GM23338 (cell line): ENCODE measurements at regions not wholly inside any gene's neighbourhood (a gene's known extent, or its start where the extent isn't known, plus 50 kb on each side); places are given as distances from the start of the nearest gene placed in this dataset.

Experiments used
- ATAC-seq: fragments of 200-7000 bp; cut with Tn5 transposase; 3 replicates; pipeline ENCODE4 v1.9.1; 2020
- DNase-seq: peaks from one replicate; pipeline ENCODE4 v3.0.0-alpha.2; 2015; ENCODE audit warnings: low spot score
- H2AFZ ChIP-seq: fragments of 200-600 bp; sonication (generic); 2 replicates; pipeline ENCODE4 v1.8.0; 2016; ENCODE audit warnings: antibody characterized with exemption, mild to moderate bottlenecking, moderate library complexity
- H3F3A ChIP-seq: fragments of 200-600 bp; sonication (generic); replicated peaks from 2 replicates; pipeline ENCODE4 v1.8.0; 2017; ENCODE audit warnings: antibody characterized with exemption, mixed run types, low read depth
- H3K27ac ChIP-seq: fragments of 200-600 bp; sonication (generic); 2 replicates; pipeline ENCODE4 v1.6.1; 2016; ENCODE audit warnings: low read depth
- H3K27me3 ChIP-seq: fragments of 200-600 bp; sonication (generic); 2 replicates; pipeline ENCODE4 v1.8.0; 2016; ENCODE audit warnings: mild to moderate bottlenecking, mixed run types, moderate library complexity; ENCODE audit not compliant: insufficient read depth
- H3K36me3 ChIP-seq: fragments of 200-600 bp; sonication (generic); 2 replicates; pipeline ENCODE4 v1.8.0; 2016; ENCODE audit warnings: mild to moderate bottlenecking; ENCODE audit not compliant: insufficient read depth
- H3K4me1 ChIP-seq: fragments of 200-600 bp; sonication (generic); 2 replicates; pipeline ENCODE4 v1.8.0; 2016; ENCODE audit warnings: mild to moderate bottlenecking, moderate library complexity; ENCODE audit not compliant: insufficient read depth
- H3K4me2 ChIP-seq: fragments of 200-600 bp; sonication (generic); 2 replicates; pipeline ENCODE4 v1.7.1; 2017; ENCODE audit warnings: mixed run types
- H3K4me3 ChIP-seq: fragments of 200-600 bp; sonication (generic); 2 replicates; pipeline ENCODE4 v1.6.1; 2016; ENCODE audit warnings: mixed run types
- H3K79me2 ChIP-seq: fragments of 200-600 bp; sonication (generic); replicated peaks from 2 replicates; pipeline ENCODE4 v1.8.0; 2017; ENCODE audit warnings: mild to moderate bottlenecking; ENCODE audit not compliant: insufficient read depth
- H3K9me2 ChIP-seq: fragments of 200-600 bp; sonication (generic); 2 replicates; pipeline ENCODE4 v1.8.0; 2017; ENCODE audit not compliant: insufficient read depth
- H4K20me1 ChIP-seq: fragments of 200-600 bp; sonication (generic); replicated peaks from 2 replicates; pipeline ENCODE4 v1.8.0; 2017; ENCODE audit warnings: mild to moderate bottlenecking; ENCODE audit not compliant: insufficient read depth
- H3K27ac Mint-ChIP-seq: 2 replicates; pipeline ENCODE4 v1.8.0; 2020; ENCODE audit warnings: inconsistent platforms, mild to moderate bottlenecking, moderate library complexity, mixed read lengths
- H3K27me3 Mint-ChIP-seq: 3 replicates; pipeline ENCODE4 v1.8.0; 2022; ENCODE audit warnings: low read depth, mild to moderate bottlenecking, moderate library complexity, mixed read lengths, inconsistent platforms; ENCODE audit not compliant: insufficient read depth, poor library complexity
- H3K36me3 Mint-ChIP-seq: 3 replicates; pipeline ENCODE4 v1.8.0; 2021; ENCODE audit warnings: low read depth, mild to moderate bottlenecking, inconsistent platforms, moderate library complexity, mixed read lengths
- H3K4me1 Mint-ChIP-seq: 3 replicates; pipeline ENCODE4 v1.8.0; 2020; ENCODE audit warnings: mild to moderate bottlenecking, inconsistent platforms, mixed read lengths
- H3K4me3 Mint-ChIP-seq: 3 replicates; pipeline ENCODE4 v1.8.0; 2021; ENCODE audit warnings: moderate library complexity, mild to moderate bottlenecking, inconsistent platforms, mixed read lengths
- H3K9me3 Mint-ChIP-seq: 3 replicates; pipeline ENCODE4 v1.8.0; 2020; ENCODE audit warnings: moderate library complexity, mild to moderate bottlenecking, inconsistent platforms, mixed read lengths
- EZH2 ChIP-seq: fragments of 200-600 bp; sonication (generic); IDR thresholded peaks from one replicate; pipeline ENCODE4 v1.8.0; 2017; ENCODE audit warnings: antibody characterized with exemption, mild to moderate bottlenecking, low read depth; ENCODE audit not compliant: unreplicated experiment
- NANOG ChIP-seq: IDR thresholded peaks from 2 replicates; pipeline ENCODE4 v1.6.1; 2016; ENCODE audit warnings: antibody characterized with exemption, borderline replicate concordance
- STAT1 ChIP-seq: IDR thresholded peaks from one replicate; pipeline ENCODE4 v1.6.1; 2016; ENCODE audit warnings: antibody characterized with exemption; ENCODE audit not compliant: unreplicated experiment
- ZNF331 ChIP-seq: fragments of 250-450 bp; sonication (Bioruptor Pico); IDR thresholded peaks from 2 replicates; pipeline ENCODE4 v1.5.0; 2020; ENCODE audit warnings: low read depth, mild to moderate bottlenecking, moderate library complexity
- TF ChIP-seq, protein P1 (sequence below): fragments of 250-450 bp; sonication (Bioruptor Pico); IDR thresholded peaks from 2 replicates; pipeline ENCODE4 v1.5.0; 2020; ENCODE audit warnings: mild to moderate bottlenecking, moderate library complexity
- TF ChIP-seq, protein P2 (sequence below), 2 experiments: fragments of 200-600 bp in 1 of 2; sonication (generic) in 1 of 2; conservative IDR thresholded peaks; 2 replicates each; pipeline versions ENCODE4 v1.5.1 to v1.6.1; 2016 to 2017; ENCODE audit warnings: antibody characterized with exemption in 2 of 2, low read depth in 2 of 2, mild to moderate bottlenecking in 2 of 2, moderate library complexity in 1 of 2

DNA sequence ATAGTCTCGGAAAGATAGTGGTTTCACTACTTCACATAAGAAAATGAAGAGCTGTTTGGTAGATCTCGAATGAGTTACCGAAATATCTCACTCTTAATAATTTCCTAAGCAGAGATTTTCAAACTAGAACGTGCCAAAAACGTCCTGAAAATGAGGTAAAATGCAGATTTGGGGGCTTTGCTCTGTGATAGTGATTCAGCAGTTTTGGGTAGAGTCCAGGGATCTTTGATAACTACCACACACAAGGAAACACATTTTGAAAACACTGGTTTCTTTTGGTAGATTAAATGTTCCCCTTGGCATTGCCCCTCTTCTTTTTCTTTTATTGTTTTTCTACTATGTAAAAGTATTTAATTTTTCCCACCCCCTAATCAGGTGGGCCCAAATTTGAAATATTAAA lies 125.9 kb downstream of the EBLN2 start:
- H3K9me2 ChIP-seq, result no peaks in the 10 kb centered on the region
- no peaks in the 10 kb centered on the region; the same call in 2 of the 3 replicates for H3K4me1 Mint-ChIP-seq
- no peak for DNase-seq
- H2AFZ ChIP-seq, result peak overlapping the region; percentile 79
- no peaks in the 10 kb centered on the region for H3K4me1 ChIP-seq
- no peaks in the 10 kb centered on the region for H3K79me2 ChIP-seq
- H3K36me3 ChIP-seq, result no peaks in the 10 kb centered on the region
- H3K27ac ChIP-seq, result no peak overlapping the region
- H3K36me3 Mint-ChIP-seq, result no peaks in the 10 kb centered on the region
- H4K20me1 ChIP-seq, result no peaks in the 10 kb centered on the region
- no peaks in the 10 kb centered on the region for H3K9me3 Mint-ChIP-seq
- no peak for ATAC-seq
- no peaks in the 10 kb centered on the region for H3K27me3 ChIP-seq
- no peak overlapping the region for H3K4me2 ChIP-seq
- TF ChIP-seq, protein P1, sequence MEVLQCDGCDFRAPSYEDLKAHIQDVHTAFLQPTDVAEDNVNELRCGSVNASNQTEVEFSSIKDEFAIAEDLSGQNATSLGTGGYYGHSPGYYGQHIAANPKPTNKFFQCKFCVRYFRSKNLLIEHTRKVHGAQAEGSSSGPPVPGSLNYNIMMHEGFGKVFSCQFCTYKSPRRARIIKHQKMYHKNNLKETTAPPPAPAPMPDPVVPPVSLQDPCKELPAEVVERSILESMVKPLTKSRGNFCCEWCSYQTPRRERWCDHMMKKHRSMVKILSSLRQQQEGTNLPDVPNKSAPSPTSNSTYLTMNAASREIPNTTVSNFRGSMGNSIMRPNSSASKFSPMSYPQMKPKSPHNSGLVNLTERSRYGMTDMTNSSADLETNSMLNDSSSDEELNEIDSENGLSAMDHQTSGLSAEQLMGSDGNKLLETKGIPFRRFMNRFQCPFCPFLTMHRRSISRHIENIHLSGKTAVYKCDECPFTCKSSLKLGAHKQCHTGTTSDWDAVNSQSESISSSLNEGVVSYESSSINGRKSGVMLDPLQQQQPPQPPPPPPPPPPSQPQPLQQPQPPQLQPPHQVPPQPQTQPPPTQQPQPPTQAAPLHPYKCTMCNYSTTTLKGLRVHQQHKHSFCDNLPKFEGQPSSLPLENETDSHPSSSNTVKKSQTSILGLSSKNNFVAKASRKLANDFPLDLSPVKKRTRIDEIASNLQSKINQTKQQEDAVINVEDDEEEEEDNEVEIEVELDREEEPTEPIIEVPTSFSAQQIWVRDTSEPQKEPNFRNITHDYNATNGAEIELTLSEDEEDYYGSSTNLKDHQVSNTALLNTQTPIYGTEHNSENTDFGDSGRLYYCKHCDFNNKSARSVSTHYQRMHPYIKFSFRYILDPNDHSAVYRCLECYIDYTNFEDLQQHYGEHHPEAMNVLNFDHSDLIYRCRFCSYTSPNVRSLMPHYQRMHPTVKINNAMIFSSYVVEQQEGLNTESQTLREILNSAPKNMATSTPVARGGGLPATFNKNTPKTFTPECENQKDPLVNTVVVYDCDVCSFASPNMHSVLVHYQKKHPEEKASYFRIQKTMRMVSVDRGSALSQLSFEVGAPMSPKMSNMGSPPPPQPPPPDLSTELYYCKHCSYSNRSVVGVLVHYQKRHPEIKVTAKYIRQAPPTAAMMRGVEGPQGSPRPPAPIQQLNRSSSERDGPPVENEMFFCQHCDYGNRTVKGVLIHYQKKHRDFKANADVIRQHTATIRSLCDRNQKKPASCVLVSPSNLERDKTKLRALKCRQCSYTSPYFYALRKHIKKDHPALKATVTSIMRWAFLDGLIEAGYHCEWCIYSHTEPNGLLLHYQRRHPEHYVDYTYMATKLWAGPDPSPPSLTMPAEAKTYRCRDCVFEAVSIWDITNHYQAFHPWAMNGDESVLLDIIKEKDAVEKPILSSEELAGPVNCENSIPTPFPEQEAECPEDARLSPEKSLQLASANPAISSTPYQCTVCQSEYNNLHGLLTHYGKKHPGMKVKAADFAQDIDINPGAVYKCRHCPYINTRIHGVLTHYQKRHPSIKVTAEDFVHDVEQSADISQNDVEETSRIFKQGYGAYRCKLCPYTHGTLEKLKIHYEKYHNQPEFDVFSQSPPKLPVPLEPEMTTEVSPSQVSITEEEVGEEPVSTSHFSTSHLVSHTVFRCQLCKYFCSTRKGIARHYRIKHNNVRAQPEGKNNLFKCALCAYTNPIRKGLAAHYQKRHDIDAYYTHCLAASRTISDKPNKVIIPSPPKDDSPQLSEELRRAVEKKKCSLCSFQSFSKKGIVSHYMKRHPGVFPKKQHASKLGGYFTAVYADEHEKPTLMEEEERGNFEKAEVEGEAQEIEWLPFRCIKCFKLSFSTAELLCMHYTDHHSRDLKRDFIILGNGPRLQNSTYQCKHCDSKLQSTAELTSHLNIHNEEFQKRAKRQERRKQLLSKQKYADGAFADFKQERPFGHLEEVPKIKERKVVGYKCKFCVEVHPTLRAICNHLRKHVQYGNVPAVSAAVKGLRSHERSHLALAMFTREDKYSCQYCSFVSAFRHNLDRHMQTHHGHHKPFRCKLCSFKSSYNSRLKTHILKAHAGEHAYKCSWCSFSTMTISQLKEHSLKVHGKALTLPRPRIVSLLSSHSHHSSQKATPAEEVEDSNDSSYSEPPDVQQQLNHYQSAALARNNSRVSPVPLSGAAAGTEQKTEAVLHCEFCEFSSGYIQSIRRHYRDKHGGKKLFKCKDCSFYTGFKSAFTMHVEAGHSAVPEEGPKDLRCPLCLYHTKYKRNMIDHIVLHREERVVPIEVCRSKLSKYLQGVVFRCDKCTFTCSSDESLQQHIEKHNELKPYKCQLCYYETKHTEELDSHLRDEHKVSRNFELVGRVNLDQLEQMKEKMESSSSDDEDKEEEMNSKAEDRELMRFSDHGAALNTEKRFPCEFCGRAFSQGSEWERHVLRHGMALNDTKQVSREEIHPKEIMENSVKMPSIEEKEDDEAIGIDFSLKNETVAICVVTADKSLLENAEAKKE (CRISPR knock-in tag), result no peak
- TF ChIP-seq STAT1, result no peak
- no peak for TF ChIP-seq NANOG
- no peak for TF ChIP-seq EZH2
- TF ChIP-seq, protein P2, sequence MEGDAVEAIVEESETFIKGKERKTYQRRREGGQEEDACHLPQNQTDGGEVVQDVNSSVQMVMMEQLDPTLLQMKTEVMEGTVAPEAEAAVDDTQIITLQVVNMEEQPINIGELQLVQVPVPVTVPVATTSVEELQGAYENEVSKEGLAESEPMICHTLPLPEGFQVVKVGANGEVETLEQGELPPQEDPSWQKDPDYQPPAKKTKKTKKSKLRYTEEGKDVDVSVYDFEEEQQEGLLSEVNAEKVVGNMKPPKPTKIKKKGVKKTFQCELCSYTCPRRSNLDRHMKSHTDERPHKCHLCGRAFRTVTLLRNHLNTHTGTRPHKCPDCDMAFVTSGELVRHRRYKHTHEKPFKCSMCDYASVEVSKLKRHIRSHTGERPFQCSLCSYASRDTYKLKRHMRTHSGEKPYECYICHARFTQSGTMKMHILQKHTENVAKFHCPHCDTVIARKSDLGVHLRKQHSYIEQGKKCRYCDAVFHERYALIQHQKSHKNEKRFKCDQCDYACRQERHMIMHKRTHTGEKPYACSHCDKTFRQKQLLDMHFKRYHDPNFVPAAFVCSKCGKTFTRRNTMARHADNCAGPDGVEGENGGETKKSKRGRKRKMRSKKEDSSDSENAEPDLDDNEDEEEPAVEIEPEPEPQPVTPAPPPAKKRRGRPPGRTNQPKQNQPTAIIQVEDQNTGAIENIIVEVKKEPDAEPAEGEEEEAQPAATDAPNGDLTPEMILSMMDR (conservative IDR thresholded peaks at IDR 0.05; ENCODE audit: low read depth in 2 of 2), result no peak
- TF ChIP-seq ZNF331 (CRISPR knock-in tag), result no peak
- H3F3A ChIP-seq, result no peaks in the 10 kb centered on the region
- no peaks in the 10 kb centered on the region for H3K27me3 Mint-ChIP-seq
- H3K27ac Mint-ChIP-seq, result no peak overlapping the region
- no peak overlapping the region for H3K4me3 Mint-ChIP-seq
- H3K4me3 ChIP-seq, result no peak overlapping the region
